Breast epithelium (tissue), 3 donors: ENCODE measurements at regions not wholly inside any gene's neighbourhood (a gene's known extent, or its start where the extent isn't known, plus 50 kb on each side); places are given as distances from the start of the nearest gene placed in this dataset.

Experiments
- CTCF ChIP-seq, 3 donors: fragments of 450-650 bp; IDR thresholded peaks; one replicate each; pipeline ENCODE4 v1.5.1; 2016 to 2017; ENCODE audit warnings: antibody characterized with exemption in 3 of 3, mild to moderate bottlenecking in 3 of 3, moderate library complexity in 3 of 3
- POLR2A ChIP-seq: fragments of 450-650 bp; IDR thresholded peaks from one replicate; pipeline ENCODE4 v1.6.1; 2016; ENCODE audit warnings: antibody characterized with exemption, mild to moderate bottlenecking, moderate library complexity
- POLR2AphosphoS5 ChIP-seq, 3 donors: sonication (generic); formaldehyde crosslinking; IDR thresholded peaks; one replicate each; pipeline ENCODE4 v1.6.1; 2017; ENCODE audit warnings: antibody characterized with exemption in 3 of 3

GRCh38 chr3:104275199-104275598, 1091.5 kb upstream of the ALCAM start:
- TF ChIP-seq CTCF (IDR thresholded peaks at IDR 0.05): no peak
- TF ChIP-seq POLR2A: no peak
- no peak for TF ChIP-seq POLR2AphosphoS5 (IDR thresholded peaks at IDR 0.05)
